Loucy (cell line): ENCODE measurements at regions not wholly inside any gene's neighbourhood (a gene's known extent, or its start where the extent isn't known, plus 50 kb on each side); places are given as distances from the start of the nearest gene placed in this dataset.

Experiments
- H2AFZ ChIP-seq: fragments of 200-600 bp; sonication (generic); 2 replicates; pipeline ENCODE4 v1.6.0; 2016; ENCODE audit warnings: antibody characterized with exemption, mild to moderate bottlenecking, low read length, moderate library complexity
- H3F3A ChIP-seq: fragments of 200-600 bp; 2 replicates; pipeline ENCODE4 v1.6.0; 2016; ENCODE audit warnings: antibody characterized with exemption, low read depth, mild to moderate bottlenecking
- H3K27me3 ChIP-seq: fragments of 200-600 bp; sonication (generic); 2 replicates; pipeline ENCODE4 v1.6.1; 2014; ENCODE audit warnings: low read length, mild to moderate bottlenecking; ENCODE audit not compliant: insufficient read depth, poor library complexity, severe bottlenecking
- H3K36me3 ChIP-seq: fragments of 200-600 bp; sonication (generic); 2 replicates; pipeline ENCODE4 v1.6.1; 2016; ENCODE audit warnings: low read length; ENCODE audit not compliant: insufficient read depth
- H3K4me1 ChIP-seq: fragments of 200-600 bp; sonication (generic); 2 replicates; pipeline ENCODE4 v1.5.1; 2014; ENCODE audit warnings: low read length, mild to moderate bottlenecking; ENCODE audit not compliant: insufficient read depth, poor library complexity, severe bottlenecking
- H3K4me2 ChIP-seq: fragments of 200-600 bp; sonication (generic); 2 replicates; pipeline ENCODE4 v1.6.0; 2014; ENCODE audit warnings: antibody characterized with exemption, low read length, low read depth, mild to moderate bottlenecking; ENCODE audit not compliant: poor library complexity, severe bottlenecking
- H3K4me3 ChIP-seq: fragments of 200-600 bp; sonication (generic); 2 replicates; pipeline ENCODE4 v1.5.1; 2014; ENCODE audit warnings: low read length, mild to moderate bottlenecking, mixed read lengths; ENCODE audit not compliant: poor library complexity, severe bottlenecking
- H3K79me2 ChIP-seq: fragments of 200-600 bp; sonication (generic); 2 replicates; pipeline ENCODE4 v1.6.1; 2014; ENCODE audit warnings: low read length; ENCODE audit not compliant: insufficient read depth
- H3K9ac ChIP-seq: fragments of 200-600 bp; sonication (generic); 2 replicates; pipeline ENCODE4 v1.6.0; 2014; ENCODE audit warnings: mild to moderate bottlenecking, low read depth, low read length, moderate library complexity; ENCODE audit not compliant: poor library complexity, severe bottlenecking
- H3K9me2 ChIP-seq: fragments of 200-600 bp; sonication (generic); replicated peaks from 2 replicates; pipeline ENCODE4 v1.6.1; 2016; ENCODE audit warnings: low read depth, low read length, mixed read lengths
- H3K9me3 ChIP-seq: fragments of 200-600 bp; sonication (generic); 2 replicates; pipeline ENCODE4 v1.6.1; 2014; ENCODE audit warnings: mild to moderate bottlenecking, antibody characterized with exemption, low read length, low read depth; ENCODE audit not compliant: insufficient read depth
- H4K20me1 ChIP-seq: fragments of 200-600 bp; sonication (generic); 2 replicates; pipeline ENCODE4 v1.6.0; 2014; ENCODE audit warnings: antibody characterized with exemption, low read length, mild to moderate bottlenecking; ENCODE audit not compliant: insufficient read depth, poor library complexity, severe bottlenecking
- CTCF ChIP-seq: fragments of 200-600 bp; sonication (generic); conservative IDR thresholded peaks from 2 replicates; pipeline ENCODE4 v1.5.1; 2014; ENCODE audit warnings: mild to moderate bottlenecking, antibody characterized with exemption, low read length
- EZH2phosphoT487 ChIP-seq: fragments of 200-600 bp; IDR thresholded peaks from 2 replicates; pipeline ENCODE4 v1.6.1; 2018; ENCODE audit warnings: antibody characterized with exemption, mild to moderate bottlenecking, moderate library complexity, borderline replicate concordance

GRCh38 chr7:12801107-12801506 lies 113.7 kb downstream of the ARL4A start:
- no peaks in the 10 kb centered on the region for H3K27me3 ChIP-seq
- H3K4me1 ChIP-seq = no peaks in the 10 kb centered on the region
- no peaks in the 10 kb centered on the region for H4K20me1 ChIP-seq
- no peak overlapping the region for H3K4me3 ChIP-seq
- H3K4me2 ChIP-seq = no peak overlapping the region
- no peaks in the 10 kb centered on the region; the same call in 1 of the 2 replicates for H3K9me3 ChIP-seq
- no peaks in the 10 kb centered on the region for H3K79me2 ChIP-seq
- H3K9me2 ChIP-seq = no peaks in the 10 kb centered on the region
- TF ChIP-seq EZH2phosphoT487 = no peak
- TF ChIP-seq CTCF = no peak
- no peaks in the 10 kb centered on the region for H3F3A ChIP-seq
- H2AFZ ChIP-seq = no peak overlapping the region
- H3K9ac ChIP-seq = no peak overlapping the region
- no peaks in the 10 kb centered on the region for H3K36me3 ChIP-seq

GRCh38 chr7:12802070-12802469 lies 114.6 kb downstream of the ARL4A start:
- no peak overlapping the region for H3K9ac ChIP-seq
- no peak overlapping the region for H3K4me2 ChIP-seq
- no peak overlapping the region for H3K4me3 ChIP-seq
- no peaks in the 10 kb centered on the region for H3K79me2 ChIP-seq
- H2AFZ ChIP-seq = no peak overlapping the region
- no peaks in the 10 kb centered on the region for H4K20me1 ChIP-seq
- H3K27me3 ChIP-seq = no peaks in the 10 kb centered on the region
- H3K36me3 ChIP-seq = no peaks in the 10 kb centered on the region
- H3K4me1 ChIP-seq = no peaks in the 10 kb centered on the region
- H3F3A ChIP-seq = no peaks in the 10 kb centered on the region
- H3K9me2 ChIP-seq = no peaks in the 10 kb centered on the region
- H3K9me3 ChIP-seq = no peaks in the 10 kb centered on the region; the same call in 1 of the 2 replicates
- TF ChIP-seq EZH2phosphoT487 (no peak), CTCF (no peak)

GRCh38 chr7:12803542-12803941 lies 116.1 kb downstream of the ARL4A start:
- no peaks in the 10 kb centered on the region for H3K79me2 ChIP-seq
- TF ChIP-seq EZH2phosphoT487 (no peak), CTCF (no peak)
- no peaks in the 10 kb centered on the region for H3K27me3 ChIP-seq
- no peaks in the 10 kb centered on the region for H3K9me2 ChIP-seq
- H3K4me1 ChIP-seq = no peaks in the 10 kb centered on the region
- no peaks in the 10 kb centered on the region for H4K20me1 ChIP-seq
- no peaks in the 10 kb centered on the region for H3K36me3 ChIP-seq
- H3K9me3 ChIP-seq = no peaks in the 10 kb centered on the region; the same call in 1 of the 2 replicates
- H3K9ac ChIP-seq = no peak overlapping the region
- no peak overlapping the region for H2AFZ ChIP-seq
- H3F3A ChIP-seq = no peaks in the 10 kb centered on the region
- no peak overlapping the region for H3K4me3 ChIP-seq
- H3K4me2 ChIP-seq = no peak overlapping the region
